T-helper 1 cell treated with Interleukin-12 subunit alpha and Interleukin-12 subunit beta and Interleukin-4 antibody, amounts not matched to agents 30 μg/mL and 1 μg/mL, for 36 hours (primary cell): ENCODE measurements at regions not wholly inside any gene's neighbourhood (a gene's known extent, or its start where the extent isn't known, plus 50 kb on each side); places are given as distances from the start of the nearest gene placed in this dataset.

Experiments used
- H3K27ac Mint-ChIP-seq: one replicate; pipeline ENCODE4 v1.8.0; 2021; ENCODE audit warnings: mild to moderate bottlenecking, mixed read lengths
- H3K27me3 Mint-ChIP-seq: one replicate; pipeline ENCODE4 v1.8.0; 2021; ENCODE audit warnings: low read depth, mixed read lengths
- H3K36me3 Mint-ChIP-seq: one replicate; pipeline ENCODE4 v1.8.0; 2021; ENCODE audit warnings: low read depth, mixed read lengths
- H3K4me1 Mint-ChIP-seq: one replicate; pipeline ENCODE4 v1.8.0; 2021; ENCODE audit warnings: low read depth, mixed read lengths
- H3K4me3 Mint-ChIP-seq: one replicate; pipeline ENCODE4 v1.8.0; 2021; ENCODE audit warnings: mild to moderate bottlenecking, moderate library complexity, mixed read lengths
- H3K9me3 Mint-ChIP-seq: one replicate; pipeline ENCODE4 v1.8.0; 2021; ENCODE audit warnings: mixed read lengths

DNA sequence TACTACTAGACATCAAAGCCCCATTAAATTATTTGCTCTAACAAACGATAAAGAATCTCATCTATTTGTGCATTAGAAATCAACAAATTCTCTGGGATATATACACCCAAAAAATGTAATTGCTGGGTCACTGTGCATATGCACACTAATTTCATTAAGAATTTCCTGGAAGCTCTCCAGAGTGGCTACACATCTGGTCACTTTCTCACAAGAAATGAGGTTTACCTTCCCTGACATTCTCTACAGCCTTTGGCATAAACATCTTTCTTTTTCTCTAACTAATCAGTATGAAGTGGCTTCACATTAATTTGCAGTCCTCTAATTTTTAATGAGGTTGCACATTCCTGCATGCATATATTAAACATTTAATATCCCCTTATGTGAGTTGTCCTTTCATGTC, 150.8 kb upstream of the ANO5 start:
- H3K27me3 Mint-ChIP-seq: no peaks in the 10 kb centered on the region
- H3K4me1 Mint-ChIP-seq: no peaks in the 10 kb centered on the region
- H3K9me3 Mint-ChIP-seq: no peaks in the 10 kb centered on the region
- no peaks in the 10 kb centered on the region for H3K36me3 Mint-ChIP-seq
- H3K4me3 Mint-ChIP-seq: no peak overlapping the region
- H3K27ac Mint-ChIP-seq: no peak overlapping the region

DNA sequence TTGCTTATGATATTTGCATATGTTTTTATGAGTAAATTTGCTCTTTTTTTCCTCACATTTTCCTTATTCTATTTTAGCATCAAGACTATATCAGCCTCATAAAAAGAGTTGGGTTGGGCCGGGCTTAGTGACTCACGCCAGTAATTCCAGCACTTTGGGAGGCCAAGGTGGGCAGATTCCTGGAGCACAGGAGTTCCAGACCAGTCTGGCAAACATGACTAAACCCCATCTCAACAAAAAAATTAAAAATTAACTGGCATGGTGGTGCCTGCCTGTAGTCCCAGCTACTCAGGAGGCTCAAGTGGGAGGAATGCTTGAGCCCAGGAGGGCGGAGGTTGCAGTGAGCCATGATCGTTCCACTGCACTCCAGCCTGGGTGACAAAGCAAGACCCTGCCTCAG, 148.8 kb upstream of the ANO5 start:
- Mint-ChIP-seq H3K27ac (no peak overlapping the region), H3K4me1 (no peaks in the 10 kb centered on the region), H3K9me3 (no peaks in the 10 kb centered on the region), H3K4me3 (no peak overlapping the region), H3K27me3 (no peaks in the 10 kb centered on the region), H3K36me3 (no peaks in the 10 kb centered on the region)

DNA sequence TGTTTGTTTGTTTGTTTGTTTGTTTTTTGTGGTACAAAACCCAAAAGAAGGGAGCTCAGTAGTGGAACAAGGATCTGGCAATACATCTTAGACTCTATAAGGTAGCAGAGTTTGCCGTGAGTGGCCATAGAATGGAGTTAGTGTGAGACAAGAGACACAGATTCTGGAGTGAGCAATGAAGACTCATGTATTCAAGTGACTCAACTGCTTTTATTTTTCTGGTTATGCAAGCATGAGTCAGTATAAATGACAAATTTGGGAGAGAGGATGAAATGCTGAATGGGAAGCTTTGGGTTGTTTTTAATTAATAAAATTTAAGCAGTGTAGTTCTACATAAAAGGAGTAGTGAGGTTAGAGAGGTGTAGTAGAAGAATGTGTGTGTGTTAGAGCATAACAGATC, 143.6 kb upstream of the ANO5 start:
- Mint-ChIP-seq H3K4me1 (no peaks in the 10 kb centered on the region), H3K27me3 (no peaks in the 10 kb centered on the region), H3K9me3 (peaks cover 15% of the 10 kb centered on the region), H3K36me3 (no peaks in the 10 kb centered on the region), H3K27ac (no peak overlapping the region), H3K4me3 (no peak overlapping the region)

DNA sequence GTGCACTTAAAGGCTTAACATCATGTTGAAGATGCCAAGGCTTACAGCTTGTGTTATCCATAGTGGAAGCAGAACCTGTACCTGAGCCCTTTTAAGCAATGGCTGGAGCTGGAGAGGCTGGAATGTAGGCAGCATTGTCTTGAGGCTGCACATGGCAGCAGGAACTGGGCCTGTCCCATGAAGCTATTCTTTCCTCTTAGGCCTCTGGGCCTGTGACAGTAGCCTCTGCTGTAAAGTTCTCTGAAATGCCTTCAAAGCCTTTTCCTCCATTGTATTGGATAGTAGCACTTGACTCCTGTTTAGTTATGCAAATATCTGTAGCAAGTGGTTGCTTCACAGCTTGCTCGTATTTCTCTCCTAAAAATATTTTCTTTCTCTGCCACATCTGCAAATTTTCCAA, 127.4 kb upstream of the ANO5 start:
- no peak overlapping the region for H3K27ac Mint-ChIP-seq
- H3K4me1 Mint-ChIP-seq: no peaks in the 10 kb centered on the region
- H3K9me3 Mint-ChIP-seq: peaks cover 27% of the 10 kb centered on the region
- H3K27me3 Mint-ChIP-seq: no peaks in the 10 kb centered on the region
- H3K4me3 Mint-ChIP-seq: no peak overlapping the region
- no peaks in the 10 kb centered on the region for H3K36me3 Mint-ChIP-seq

DNA sequence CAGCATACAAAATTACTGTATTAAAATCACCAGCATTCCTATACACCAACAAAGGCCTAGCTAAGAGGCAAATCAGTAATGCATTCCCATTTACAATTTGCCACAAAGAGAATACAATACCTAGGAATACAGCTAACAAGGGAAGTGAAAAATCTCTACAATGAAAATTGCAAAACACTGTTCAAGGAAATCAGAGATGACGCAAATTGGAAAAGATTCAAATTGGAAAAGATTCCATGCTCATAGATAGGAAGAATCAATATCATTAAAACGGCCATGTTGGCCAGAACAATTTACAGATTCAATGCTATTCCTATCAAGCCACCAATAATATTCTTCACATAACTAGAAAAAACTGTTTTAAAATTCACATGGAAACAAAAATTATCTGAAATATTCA, 123.0 kb upstream of the ANO5 start:
- no peaks in the 10 kb centered on the region for H3K4me1 Mint-ChIP-seq
- H3K27me3 Mint-ChIP-seq: no peaks in the 10 kb centered on the region
- no peaks in the 10 kb centered on the region for H3K36me3 Mint-ChIP-seq
- H3K4me3 Mint-ChIP-seq: no peak overlapping the region
- H3K9me3 Mint-ChIP-seq: peaks cover 24% of the 10 kb centered on the region
- no peak overlapping the region for H3K27ac Mint-ChIP-seq

DNA sequence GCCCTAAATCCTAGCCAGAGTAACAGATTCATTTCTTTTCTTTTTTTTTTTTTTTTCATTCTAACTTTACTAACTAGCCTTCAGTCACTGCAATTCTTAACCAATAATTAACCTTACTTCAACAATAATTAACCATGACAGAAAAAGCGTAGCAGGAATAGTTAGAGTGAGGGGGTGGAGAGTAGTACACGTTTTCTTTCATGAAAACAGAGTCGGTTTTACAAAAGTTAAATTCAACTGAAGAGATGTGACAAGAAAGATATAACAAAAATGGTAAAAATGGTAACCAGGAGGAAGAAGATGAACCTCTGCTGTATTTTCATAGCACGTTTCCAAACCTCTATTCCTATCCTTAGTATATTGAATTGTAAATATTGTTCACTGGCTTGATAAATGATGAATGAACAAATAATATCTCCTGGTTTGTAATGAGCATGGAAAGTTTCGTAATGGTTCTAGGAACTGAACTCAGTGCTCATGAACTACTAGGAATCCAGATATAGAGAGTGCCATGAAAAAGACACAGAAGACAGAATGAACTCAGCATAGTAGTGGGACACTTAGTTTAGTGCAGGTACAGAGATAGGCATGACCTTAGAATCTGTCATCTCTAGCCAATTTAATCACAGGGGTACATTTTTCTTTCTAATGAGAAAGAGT, 116.5 kb upstream of the ANO5 start:
- Mint-ChIP-seq H3K4me3 (no peak overlapping the region), H3K27ac (no peak overlapping the region), H3K27me3 (no peaks in the 10 kb centered on the region), H3K9me3 (no peaks in the 10 kb centered on the region), H3K4me1 (no peaks in the 10 kb centered on the region), H3K36me3 (no peaks in the 10 kb centered on the region)

DNA sequence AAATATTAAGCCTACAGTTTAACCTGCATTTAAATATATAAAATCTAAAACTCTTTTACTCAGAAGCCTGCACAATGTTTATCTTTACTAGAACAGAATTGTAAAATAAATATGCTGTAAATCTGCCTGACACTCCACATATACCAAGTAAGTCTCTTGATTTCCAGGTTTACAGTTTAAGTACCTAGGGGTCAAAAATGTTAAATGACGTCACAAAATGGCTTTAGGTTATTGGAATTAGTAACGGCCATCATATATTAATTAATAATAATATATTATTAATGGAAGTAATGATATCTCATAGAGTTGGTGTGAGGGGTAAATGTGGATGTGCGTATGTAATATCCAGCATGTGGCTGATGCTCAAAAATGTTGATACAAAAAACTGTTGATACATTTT, 114.8 kb upstream of the ANO5 start:
- no peak overlapping the region for H3K4me3 Mint-ChIP-seq
- H3K4me1 Mint-ChIP-seq: no peaks in the 10 kb centered on the region
- no peaks in the 10 kb centered on the region for H3K27me3 Mint-ChIP-seq
- H3K36me3 Mint-ChIP-seq: no peaks in the 10 kb centered on the region
- H3K27ac Mint-ChIP-seq: no peak overlapping the region
- H3K9me3 Mint-ChIP-seq: no peaks in the 10 kb centered on the region

DNA sequence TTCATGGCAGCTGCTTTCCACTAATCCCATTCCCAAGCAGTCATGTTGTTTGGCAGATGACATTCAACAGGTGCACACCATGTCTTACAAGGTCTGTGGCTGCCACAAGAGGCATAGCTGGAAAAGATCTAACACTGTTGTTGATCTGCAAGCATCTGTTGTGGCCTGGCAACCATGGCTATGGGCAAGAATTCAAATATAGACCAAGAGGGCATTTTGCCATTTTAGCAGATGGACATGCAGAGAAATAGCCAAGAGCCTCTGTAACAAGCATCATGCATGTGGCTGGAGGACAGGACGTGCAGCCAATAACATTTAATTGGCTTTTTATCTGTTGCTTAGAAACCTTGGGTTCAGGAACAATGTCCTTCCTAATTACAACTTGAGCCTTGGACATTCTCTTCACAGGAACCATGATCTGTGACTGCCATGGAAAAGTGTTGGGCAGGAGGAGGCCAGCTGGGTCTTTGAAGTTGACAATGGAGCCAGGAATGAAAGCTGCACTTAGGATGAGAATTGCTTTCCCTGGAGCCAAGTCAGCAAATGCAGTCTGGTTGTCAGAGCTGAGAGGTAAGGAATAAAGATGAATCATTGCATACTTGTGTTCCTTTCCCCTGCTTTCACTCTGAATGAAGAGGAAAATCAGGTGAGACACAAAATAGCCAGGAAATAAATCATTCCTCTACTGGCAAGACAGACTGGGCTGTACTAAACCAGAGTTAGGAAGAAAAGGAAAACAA, 113.6 kb upstream of the ANO5 start:
- no peaks in the 10 kb centered on the region for H3K36me3 Mint-ChIP-seq
- no peaks in the 10 kb centered on the region for H3K4me1 Mint-ChIP-seq
- H3K9me3 Mint-ChIP-seq: no peaks in the 10 kb centered on the region
- no peak overlapping the region for H3K27ac Mint-ChIP-seq
- no peaks in the 10 kb centered on the region for H3K27me3 Mint-ChIP-seq
- H3K4me3 Mint-ChIP-seq: no peak overlapping the region

DNA sequence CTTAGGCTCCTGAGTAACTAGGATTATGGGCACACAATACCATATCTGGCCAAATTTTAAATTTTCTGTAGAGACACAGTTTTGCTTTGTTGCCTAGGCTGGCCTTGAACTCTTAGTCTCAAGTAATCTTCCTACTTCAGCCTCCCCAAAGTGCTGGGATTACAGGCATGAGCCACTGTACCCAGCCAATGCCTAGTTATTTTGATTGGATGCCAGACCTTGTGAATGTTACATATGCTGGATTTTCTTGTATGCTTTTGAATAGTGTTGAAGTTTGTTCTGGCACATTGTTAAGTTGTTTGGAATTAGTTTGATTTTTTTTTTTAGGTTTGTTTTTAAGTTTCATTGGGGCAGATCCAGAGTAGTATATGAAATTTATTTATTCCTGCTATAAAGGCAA, 110.7 kb upstream of the ANO5 start:
- no peaks in the 10 kb centered on the region for H3K27me3 Mint-ChIP-seq
- no peak overlapping the region for H3K27ac Mint-ChIP-seq
- no peaks in the 10 kb centered on the region for H3K36me3 Mint-ChIP-seq
- no peak overlapping the region for H3K4me3 Mint-ChIP-seq
- no peaks in the 10 kb centered on the region for H3K4me1 Mint-ChIP-seq
- no peaks in the 10 kb centered on the region for H3K9me3 Mint-ChIP-seq

DNA sequence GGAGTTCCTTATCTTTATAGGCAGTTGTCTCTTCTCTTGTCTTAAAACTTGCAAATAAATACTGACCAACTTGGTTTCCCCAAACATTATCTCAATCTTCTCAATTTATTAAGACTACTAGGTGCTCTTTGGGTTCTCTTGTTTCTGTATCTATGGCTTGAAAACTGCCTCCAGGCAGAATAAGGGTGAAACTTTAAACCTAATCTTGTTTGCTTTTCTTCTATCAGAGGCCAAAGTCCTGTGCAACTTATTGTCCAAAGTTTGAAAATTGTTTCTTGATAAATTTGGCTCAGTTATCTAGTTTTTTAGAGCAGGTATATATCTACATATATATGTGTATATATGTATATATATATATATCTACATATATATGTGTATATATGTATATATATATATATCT, 110.1 kb upstream of the ANO5 start:
- H3K9me3 Mint-ChIP-seq: no peaks in the 10 kb centered on the region
- H3K27me3 Mint-ChIP-seq: no peaks in the 10 kb centered on the region
- no peaks in the 10 kb centered on the region for H3K4me1 Mint-ChIP-seq
- H3K36me3 Mint-ChIP-seq: no peaks in the 10 kb centered on the region
- no peak overlapping the region for H3K4me3 Mint-ChIP-seq
- H3K27ac Mint-ChIP-seq: no peak overlapping the region

DNA sequence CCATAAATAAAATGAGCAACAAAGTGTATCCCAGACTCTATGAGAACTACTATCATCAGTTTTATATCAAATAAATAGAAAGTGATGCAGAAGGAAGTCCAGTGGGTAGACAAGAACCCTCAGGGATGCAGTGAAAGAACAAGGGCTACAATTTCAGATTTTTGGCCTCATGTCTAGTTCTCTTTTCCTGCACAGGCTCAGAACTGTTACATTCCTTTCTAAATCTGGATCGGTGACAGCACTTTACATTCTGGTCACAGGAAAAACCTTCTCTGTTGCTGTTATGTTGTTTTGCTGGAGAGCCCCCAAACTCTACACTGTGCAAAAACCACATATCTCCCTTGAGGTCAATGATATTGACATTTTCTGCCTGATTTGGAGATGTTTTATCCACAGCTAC, 108.8 kb upstream of the ANO5 start:
- Mint-ChIP-seq H3K27me3 (no peaks in the 10 kb centered on the region), H3K4me3 (no peak overlapping the region), H3K4me1 (no peaks in the 10 kb centered on the region), H3K9me3 (peaks cover 3% of the 10 kb centered on the region), H3K27ac (no peak overlapping the region), H3K36me3 (no peaks in the 10 kb centered on the region)

DNA sequence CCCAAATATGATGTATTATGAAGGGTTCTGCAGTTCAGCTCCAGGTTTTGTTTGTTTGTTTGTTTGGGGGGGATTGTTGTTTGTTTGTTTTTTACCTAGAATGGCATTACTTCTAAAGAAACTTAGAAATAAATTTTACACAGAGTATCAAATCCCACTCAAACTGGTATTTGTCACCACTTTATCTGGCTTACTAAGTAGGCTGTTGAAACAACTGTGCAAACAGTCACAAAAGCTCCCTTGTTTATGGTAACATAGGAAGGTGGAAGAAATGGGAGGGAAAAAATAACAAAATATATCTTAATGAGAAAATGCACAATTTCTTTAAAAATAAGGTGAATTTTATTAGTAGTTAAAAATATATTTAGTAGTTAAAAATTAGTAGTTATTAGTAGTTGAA, 108.3 kb upstream of the ANO5 start:
- peaks cover 6% of the 10 kb centered on the region for H3K9me3 Mint-ChIP-seq
- no peak overlapping the region for H3K4me3 Mint-ChIP-seq
- H3K27me3 Mint-ChIP-seq: no peaks in the 10 kb centered on the region
- H3K27ac Mint-ChIP-seq: no peak overlapping the region
- no peaks in the 10 kb centered on the region for H3K36me3 Mint-ChIP-seq
- no peaks in the 10 kb centered on the region for H3K4me1 Mint-ChIP-seq

DNA sequence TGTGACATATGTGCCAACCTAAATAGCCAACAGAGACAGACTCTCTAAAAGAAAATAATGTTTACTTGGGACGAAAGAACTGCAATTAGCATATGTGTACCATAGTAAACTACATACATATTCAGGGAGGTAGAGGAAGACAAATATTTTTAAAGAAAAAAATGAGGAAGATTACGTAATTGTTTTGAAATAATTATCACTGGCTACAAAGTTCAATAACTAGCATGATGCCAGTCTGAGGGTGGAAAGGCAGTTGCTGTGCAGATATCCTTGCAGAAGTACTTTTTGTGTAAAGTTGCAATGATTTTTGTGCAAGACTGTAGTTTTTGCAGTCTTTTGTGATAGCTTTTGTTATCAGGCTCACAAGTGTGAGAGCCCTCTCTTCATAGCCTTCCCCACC, 103.3 kb upstream of the ANO5 start:
- H3K9me3 Mint-ChIP-seq: peaks cover 8% of the 10 kb centered on the region
- H3K36me3 Mint-ChIP-seq: no peaks in the 10 kb centered on the region
- no peak overlapping the region for H3K4me3 Mint-ChIP-seq
- H3K27ac Mint-ChIP-seq: no peak overlapping the region
- H3K4me1 Mint-ChIP-seq: no peaks in the 10 kb centered on the region
- no peaks in the 10 kb centered on the region for H3K27me3 Mint-ChIP-seq

DNA sequence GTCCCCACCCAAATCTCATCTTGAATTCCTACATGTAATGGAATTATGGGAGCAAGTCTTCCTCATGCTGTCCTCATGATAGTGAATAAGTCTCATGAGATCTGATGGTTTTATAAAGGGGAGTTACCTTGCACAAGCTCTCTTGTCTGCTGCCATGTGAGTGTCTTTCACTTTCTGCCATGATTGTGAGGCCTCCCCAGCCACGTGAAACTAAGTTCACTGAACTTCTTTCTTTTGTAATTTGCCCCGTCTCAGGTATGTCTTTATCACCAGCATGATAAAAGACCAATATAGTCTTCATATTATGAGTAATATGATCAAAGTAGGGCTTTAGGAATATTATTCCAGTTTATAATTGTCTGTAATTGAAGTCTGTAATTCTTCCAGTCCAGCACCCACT, 86.3 kb upstream of the ANO5 start:
- no peak overlapping the region for H3K27ac Mint-ChIP-seq
- no peaks in the 10 kb centered on the region for H3K27me3 Mint-ChIP-seq
- H3K4me1 Mint-ChIP-seq: no peaks in the 10 kb centered on the region
- H3K4me3 Mint-ChIP-seq: no peak overlapping the region
- peaks cover 5% of the 10 kb centered on the region for H3K9me3 Mint-ChIP-seq
- H3K36me3 Mint-ChIP-seq: no peaks in the 10 kb centered on the region

DNA sequence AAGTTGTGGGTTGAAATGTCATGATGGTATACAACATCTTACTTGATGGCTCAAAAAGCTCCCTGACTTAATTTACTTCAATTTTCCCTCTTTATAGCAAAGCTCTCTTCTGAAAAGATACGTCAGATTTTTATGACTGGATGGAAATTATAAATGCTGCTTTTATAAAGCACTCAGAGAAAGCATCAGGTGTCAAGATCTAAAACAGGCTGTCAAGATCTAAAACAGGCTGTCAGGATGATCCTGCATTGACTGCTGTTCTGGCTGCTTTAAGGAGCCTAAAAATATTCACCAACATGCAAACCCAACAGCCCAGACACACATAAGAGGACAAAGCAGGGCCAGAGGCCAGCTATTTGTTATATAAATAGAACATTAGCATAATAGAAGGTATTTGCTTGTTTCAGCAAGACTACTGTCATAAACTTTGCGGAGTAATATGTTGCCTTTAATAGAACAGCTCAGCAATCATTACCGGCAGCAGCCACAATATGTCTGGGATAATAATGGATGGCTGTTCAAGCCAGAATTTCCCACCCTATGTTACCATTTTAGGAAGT, 77.3 kb upstream of the ANO5 start:
- H3K4me1 Mint-ChIP-seq: no peaks in the 10 kb centered on the region
- no peak overlapping the region for H3K4me3 Mint-ChIP-seq

More for the DNA sequence above, 77.3 kb upstream of the ANO5 start:
- H3K27ac Mint-ChIP-seq: no peak overlapping the region
- no peaks in the 10 kb centered on the region for H3K27me3 Mint-ChIP-seq
- H3K9me3 Mint-ChIP-seq: peaks cover 6% of the 10 kb centered on the region
- no peaks in the 10 kb centered on the region for H3K36me3 Mint-ChIP-seq
